ENCODE measurements at regions not wholly inside any gene's neighbourhood (a gene's known extent, or its start where the extent isn't known, plus 50 kb on each side); places are given as distances from the start of the nearest gene placed in this dataset.

GRCh38 chr10:45179691-45180090, 135.7 kb downstream of the OR13A1 start:
- H3K9me3 Mint-ChIP-seq (ENCODE audit: unreplicated experiment) = no peaks in the 10 kb centered on the region
- no peak overlapping the region for H3K4me3 Mint-ChIP-seq (ENCODE audit: unreplicated experiment)
- no peak for DNase-seq (ENCODE audit: extremely low spot score, unreplicated experiment)
- H3K36me3 Mint-ChIP-seq (ENCODE audit: unreplicated experiment) = no peaks in the 10 kb centered on the region
- H3K4me1 Mint-ChIP-seq (ENCODE audit: unreplicated experiment) = no peaks in the 10 kb centered on the region
- peaks cover 12% of the 10 kb centered on the region for H3K27me3 Mint-ChIP-seq (ENCODE audit: unreplicated experiment)
- TF ChIP-seq CTCF (IDR thresholded peaks at IDR 0.05) = no peak
- H3K27ac Mint-ChIP-seq (ENCODE audit: unreplicated experiment) = no peak overlapping the region

GRCh38 chr10:45180507-45180906, 134.9 kb downstream of the OR13A1 start:
- DNase-seq (ENCODE audit: extremely low spot score, unreplicated experiment) = no peak
- no peaks in the 10 kb centered on the region for H3K4me1 Mint-ChIP-seq (ENCODE audit: unreplicated experiment)
- no peaks in the 10 kb centered on the region for H3K9me3 Mint-ChIP-seq (ENCODE audit: unreplicated experiment)
- H3K4me3 Mint-ChIP-seq (ENCODE audit: unreplicated experiment) = no peak overlapping the region
- no peak overlapping the region for H3K27ac Mint-ChIP-seq (ENCODE audit: unreplicated experiment)
- peaks cover 9% of the 10 kb centered on the region for H3K27me3 Mint-ChIP-seq (ENCODE audit: unreplicated experiment)
- no peak for TF ChIP-seq CTCF (IDR thresholded peaks at IDR 0.05)
- no peaks in the 10 kb centered on the region for H3K36me3 Mint-ChIP-seq (ENCODE audit: unreplicated experiment)

GRCh38 chr10:45180946-45181875, 134.2 kb downstream of the OR13A1 start:
- peaks cover 6% of the 10 kb centered on the region for H3K27me3 Mint-ChIP-seq (ENCODE audit: unreplicated experiment)
- H3K27ac Mint-ChIP-seq (ENCODE audit: unreplicated experiment) = no peak overlapping the region
- H3K4me3 Mint-ChIP-seq (ENCODE audit: unreplicated experiment) = no peak overlapping the region
- no peak for TF ChIP-seq CTCF (IDR thresholded peaks at IDR 0.05)
- no peaks in the 10 kb centered on the region for H3K4me1 Mint-ChIP-seq (ENCODE audit: unreplicated experiment)
- no peak for DNase-seq (ENCODE audit: extremely low spot score, unreplicated experiment)
- H3K36me3 Mint-ChIP-seq (ENCODE audit: unreplicated experiment) = no peaks in the 10 kb centered on the region
- H3K9me3 Mint-ChIP-seq (ENCODE audit: unreplicated experiment) = no peaks in the 10 kb centered on the region

GRCh38 chr10:45183174-45183573, 132.2 kb downstream of the OR13A1 start:
- no peaks in the 10 kb centered on the region for H3K27me3 Mint-ChIP-seq (ENCODE audit: unreplicated experiment)
- H3K36me3 Mint-ChIP-seq (ENCODE audit: unreplicated experiment) = no peaks in the 10 kb centered on the region
- H3K9me3 Mint-ChIP-seq (ENCODE audit: unreplicated experiment) = no peaks in the 10 kb centered on the region
- H3K4me3 Mint-ChIP-seq (ENCODE audit: unreplicated experiment) = no peak overlapping the region
- DNase-seq (ENCODE audit: extremely low spot score, unreplicated experiment) = no peak
- TF ChIP-seq CTCF (IDR thresholded peaks at IDR 0.05) = no peak
- no peaks in the 10 kb centered on the region for H3K4me1 Mint-ChIP-seq (ENCODE audit: unreplicated experiment)
- H3K27ac Mint-ChIP-seq (ENCODE audit: unreplicated experiment) = no peak overlapping the region

- Mint-ChIP-seq H3K4me3 (ENCODE audit: unreplicated experiment) (no peak overlapping the region), H3K4me1 (ENCODE audit: unreplicated experiment) (no peaks in the 10 kb centered on the region), H3K9me3 (ENCODE audit: unreplicated experiment) (no peaks in the 10 kb centered on the region), H3K27me3 (ENCODE audit: unreplicated experiment) (peaks cover 3% of the 10 kb centered on the region), H3K27ac (ENCODE audit: unreplicated experiment) (no peak overlapping the region), H3K36me3 (ENCODE audit: unreplicated experiment) (no peaks in the 10 kb centered on the region)
- TF ChIP-seq CTCF (IDR thresholded peaks at IDR 0.05) = no peak
- no peak for DNase-seq (ENCODE audit: extremely low spot score, unreplicated experiment)
These were observed 117.5 kb downstream of the OR13A1 start for GRCh38 chr10:45197816-45198485.

Measured in osteocyte (in vitro differentiated cells).